ENCODE measurements at regions not wholly inside any gene's neighbourhood (a gene's known extent, or its start where the extent isn't known, plus 50 kb on each side); places are given as distances from the start of the nearest gene placed in this dataset.
"Not testable (repeated sequence)": the region's sequence is repeated elsewhere in the genome, so short reads cannot be mapped to it uniquely, and the experiment has no call there.

- H3K27me3 Mint-ChIP-seq (ENCODE audit: low read depth in 3 of 3) = peaks cover 0 to 1% (median 1%) of the 10 kb centered on the region in 3 donors
- Histone ChIP-seq H3K9ac (ENCODE audit: insufficient read depth, low read length, poor library complexity, severe bottlenecking) (no peak overlapping the region), H3K27ac (ENCODE audit: low read depth in 1 of 2, low read length in 2 of 2) (no peak overlapping the region), H2AFZ (ENCODE audit: insufficient read depth, low read depth, low read length, poor library complexity, severe bottlenecking) (no peak overlapping the region), H3K4me3 (replicated peaks in 1 of 3; ENCODE audit: low read depth in 2 of 3, low read length in 3 of 3) (no peak overlapping the region), H3K4me1 (ENCODE audit: control insufficient read depth in 1 of 2, insufficient read depth in 2 of 2, low read length in 2 of 2) (no peaks in the 10 kb centered on the region), H3K9me3 (replicated peaks in 1 of 2; ENCODE audit: control insufficient read depth in 1 of 2, insufficient read depth in 1 of 2, low read length in 2 of 2) (peaks cover 0 to 9% of the 10 kb centered on the region in 2 donors), H3K36me3 (replicated peaks in 1 of 2; ENCODE audit: control insufficient read depth in 1 of 2, insufficient read depth in 2 of 2, low read length in 2 of 2) (no peaks in the 10 kb centered on the region), H3K27me3 (ENCODE audit: control insufficient read depth in 2 of 2, insufficient read depth in 2 of 2, low read length in 2 of 2) (no peaks in the 10 kb centered on the region), H3K4me2 (replicated peaks; ENCODE audit: extremely low read depth, low read length, poor library complexity, severe bottlenecking) (no peak overlapping the region), H4K20me1 (ENCODE audit: insufficient read depth, low read length) (no peaks in the 10 kb centered on the region), H3K79me2 (ENCODE audit: insufficient read depth, low read length) (no peaks in the 10 kb centered on the region)
- no CpG with 5 or more reads among the region's 2 CpGs for WGBS (ENCODE audit: insufficient coverage)
- H3K27ac Mint-ChIP-seq = no peak overlapping the region
- no peaks in the 10 kb centered on the region for H3K36me3 Mint-ChIP-seq
- peaks cover 0 to 8% (median 6%) of the 10 kb centered on the region in 7 donors for H3K9me3 Mint-ChIP-seq
- TF ChIP-seq CTCF (IDR thresholded peaks at IDR 0.05) = no peak
- intact Hi-C loops (cut with micrococcal nuclease) = no loop called here
- H3K4me3 Mint-ChIP-seq = no peak overlapping the region
- DNase-seq = no peak
- no peaks in the 10 kb centered on the region for H3K4me1 Mint-ChIP-seq
Measured at GRCh38 chr4:114041117-114041475, 61.6 kb upstream of the ARSJ start.

GRCh38 chr4:114043116-114043515, 63.7 kb upstream of the ARSJ start:
- Histone ChIP-seq H3K27ac (ENCODE audit: low read depth in 1 of 2, low read length in 2 of 2) (no peak overlapping the region), H3K4me2 (replicated peaks; ENCODE audit: extremely low read depth, low read length, poor library complexity, severe bottlenecking) (no peak overlapping the region), H3K4me1 (ENCODE audit: control insufficient read depth in 1 of 2, insufficient read depth in 2 of 2, low read length in 2 of 2) (no peaks in the 10 kb centered on the region), H3K79me2 (ENCODE audit: insufficient read depth, low read length) (no peaks in the 10 kb centered on the region), H3K9me3 (replicated peaks in 1 of 2; ENCODE audit: control insufficient read depth in 1 of 2, insufficient read depth in 1 of 2, low read length in 2 of 2) (peaks cover 0 to 9% of the 10 kb centered on the region in 2 donors), H3K9ac (ENCODE audit: insufficient read depth, low read length, poor library complexity, severe bottlenecking) (no peak overlapping the region), H3K4me3 (replicated peaks in 1 of 3; ENCODE audit: low read depth in 2 of 3, low read length in 3 of 3) (no peak overlapping the region), H3K27me3 (ENCODE audit: control insufficient read depth in 2 of 2, insufficient read depth in 2 of 2, low read length in 2 of 2) (no peaks in the 10 kb centered on the region), H2AFZ (ENCODE audit: insufficient read depth, low read depth, low read length, poor library complexity, severe bottlenecking) (no peak overlapping the region), H4K20me1 (ENCODE audit: insufficient read depth, low read length) (no peaks in the 10 kb centered on the region), H3K36me3 (replicated peaks in 1 of 2; ENCODE audit: control insufficient read depth in 1 of 2, insufficient read depth in 2 of 2, low read length in 2 of 2) (no peaks in the 10 kb centered on the region)
- DNase-seq = no peak
- no peak overlapping the region for H3K27ac Mint-ChIP-seq
- H3K4me3 Mint-ChIP-seq = no peak overlapping the region
- peaks cover 0 to 1% (median 0%) of the 10 kb centered on the region in 3 donors for H3K27me3 Mint-ChIP-seq (ENCODE audit: low read depth in 3 of 3)
- H3K4me1 Mint-ChIP-seq = no peaks in the 10 kb centered on the region
- intact Hi-C loops (cut with micrococcal nuclease) = no loop called here
- H3K36me3 Mint-ChIP-seq = no peaks in the 10 kb centered on the region
- H3K9me3 Mint-ChIP-seq = peaks cover 0 to 10% (median 7%) of the 10 kb centered on the region in 7 donors
- TF ChIP-seq CTCF (IDR thresholded peaks at IDR 0.05) = no peak

GRCh38 chr4:114044351-114044750, 64.9 kb upstream of the ARSJ start:
- H3K27ac ChIP-seq (ENCODE audit: low read depth in 1 of 2, low read length in 2 of 2); H3K9me3 ChIP-seq (replicated peaks in 1 of 2; ENCODE audit: control insufficient read depth in 1 of 2, insufficient read depth in 1 of 2, low read length in 2 of 2); intact Hi-C loops (cut with micrococcal nuclease); H3K27me3 Mint-ChIP-seq (ENCODE audit: low read depth in 3 of 3); H3K4me1 ChIP-seq (ENCODE audit: control insufficient read depth in 1 of 2, insufficient read depth in 2 of 2, low read length in 2 of 2); H3K4me3 Mint-ChIP-seq; H3K79me2 ChIP-seq (ENCODE audit: insufficient read depth, low read length); H2AFZ ChIP-seq (ENCODE audit: insufficient read depth, low read depth, low read length, poor library complexity, severe bottlenecking); H3K9ac ChIP-seq (ENCODE audit: insufficient read depth, low read length, poor library complexity, severe bottlenecking); H3K27me3 ChIP-seq (ENCODE audit: control insufficient read depth in 2 of 2, insufficient read depth in 2 of 2, low read length in 2 of 2); H3K36me3 ChIP-seq (replicated peaks in 1 of 2; ENCODE audit: control insufficient read depth in 1 of 2, insufficient read depth in 2 of 2, low read length in 2 of 2); H3K4me2 ChIP-seq (replicated peaks; ENCODE audit: extremely low read depth, low read length, poor library complexity, severe bottlenecking); DNase-seq; H3K4me1 Mint-ChIP-seq; H3K36me3 Mint-ChIP-seq; H4K20me1 ChIP-seq (ENCODE audit: insufficient read depth, low read length); H3K4me3 ChIP-seq (replicated peaks in 1 of 3; ENCODE audit: low read depth in 2 of 3, low read length in 3 of 3): not testable (repeated sequence)
- Mint-ChIP-seq H3K27ac (peak overlapping the region in 2 of 7 donors; percentile 30 to 48), H3K9me3 (peaks cover 0 to 13% (median 7%) of the 10 kb centered on the region in 7 donors)
- WGBS (ENCODE audit: insufficient coverage) = 95% methylated on average over 14 of the region's 14 CpGs

Data from CD14-positive monocyte (primary cell).